Liver (tissue), 8 donors: ENCODE measurements at regions not wholly inside any gene's neighbourhood (a gene's known extent, or its start where the extent isn't known, plus 50 kb on each side); places are given as distances from the start of the nearest gene placed in this dataset.

Experiments used
- DNase-seq: peaks from one replicate; pipeline ENCODE4 v3.0.0-alpha.2; 2017; ENCODE audit warnings: low spot score
- H3K27ac ChIP-seq, 2 donors: one replicate each; pipeline ENCODE4 v1.7.0; 2013; ENCODE audit warnings: inconsistent platforms in 2 of 2, low read length in 2 of 2, control low read depth in 1 of 2, low read depth in 1 of 2, mild to moderate bottlenecking in 1 of 2
- H3K27me3 ChIP-seq, 4 donors: one replicate each; pipeline versions ENCODE4 v1.6.1 to v1.7.0; 2013; ENCODE audit warnings: low read length in 3 of 4, inconsistent platforms in 1 of 4, mild to moderate bottlenecking in 1 of 4, moderate library complexity in 1 of 4; ENCODE audit not compliant: control insufficient read depth in 4 of 4, insufficient read depth in 4 of 4
- H3K36me3 ChIP-seq, 4 donors: one replicate each; pipeline versions ENCODE4 v1.6.1 to v1.7.0; 2013; ENCODE audit warnings: low read length in 3 of 4, mild to moderate bottlenecking in 3 of 4, low read depth in 1 of 4, moderate library complexity in 1 of 4; ENCODE audit not compliant: control insufficient read depth in 4 of 4, insufficient read depth in 3 of 4
- H3K4me1 ChIP-seq, 4 donors: one replicate each; pipeline versions ENCODE4 v1.6.1 to v1.7.0; 2013; ENCODE audit warnings: low read length in 3 of 4, mild to moderate bottlenecking in 3 of 4, moderate library complexity in 1 of 4; ENCODE audit not compliant: control insufficient read depth in 4 of 4, insufficient read depth in 4 of 4
- H3K4me3 ChIP-seq, 3 donors: one replicate each; pipeline versions ENCODE4 v1.6.1 to v1.7.0; 2013; ENCODE audit warnings: low read length in 3 of 3, control low read depth in 1 of 3, low read depth in 1 of 3, mild to moderate bottlenecking in 1 of 3
- H3K9ac ChIP-seq, 2 donors: one replicate each; pipeline ENCODE4 v1.7.0; 2013; ENCODE audit warnings: low read length in 2 of 2, mild to moderate bottlenecking in 2 of 2, moderate library complexity in 2 of 2, control low read depth in 1 of 2, low read depth in 1 of 2
- H3K9me3 ChIP-seq, 4 donors: one replicate each; pipeline versions ENCODE4 v1.6.1 to v1.7.0; 2013; ENCODE audit warnings: low read length in 3 of 4; ENCODE audit not compliant: control insufficient read depth in 4 of 4
- ATF3 ChIP-seq: IDR thresholded peaks from 2 replicates; pipeline ENCODE4 v1.6.1; 2016; ENCODE audit warnings: antibody characterized with exemption
- CTCF ChIP-seq: fragments of 150-350 bp; IDR thresholded peaks from 2 replicates; pipeline ENCODE4 v1.5.1; 2017; ENCODE audit warnings: improper control_type of control experiment, low read depth, low read length; ENCODE audit not compliant: missing input control
- EGR1 ChIP-seq, 2 donors: IDR thresholded peaks; 2 replicates each; pipeline ENCODE4 v1.6.1; 2016 to 2018; ENCODE audit warnings: antibody characterized with exemption in 2 of 2, low read depth in 2 of 2
- FOXA1 ChIP-seq: IDR thresholded peaks from 2 replicates; pipeline ENCODE4 v1.6.1; 2016; ENCODE audit warnings: antibody characterized with exemption
- FOXA2 ChIP-seq: IDR thresholded peaks from 2 replicates; pipeline ENCODE4 v1.6.1; 2016; ENCODE audit warnings: antibody characterized with exemption
- GABPA ChIP-seq, 2 donors: IDR thresholded peaks in 1 of 2; conservative IDR thresholded peaks in 1 of 2; 2 replicates each; pipeline ENCODE4 v1.6.1; 2016; ENCODE audit warnings: antibody characterized with exemption in 2 of 2, mild to moderate bottlenecking in 1 of 2, moderate library complexity in 1 of 2
- HNF4A ChIP-seq, 2 donors: conservative IDR thresholded peaks; 2 replicates each; pipeline ENCODE4 v1.6.1; 2016; ENCODE audit warnings: antibody characterized with exemption in 2 of 2, mild to moderate bottlenecking in 2 of 2
- HNF4G ChIP-seq: IDR thresholded peaks from 2 replicates; pipeline ENCODE4 v1.6.1; 2016; ENCODE audit warnings: antibody characterized with exemption
- JUND ChIP-seq, 2 donors: IDR thresholded peaks; 2 replicates each; pipeline ENCODE4 v1.6.1; 2016; ENCODE audit warnings: antibody characterized with exemption in 2 of 2
- MAX ChIP-seq: IDR thresholded peaks from 2 replicates; pipeline ENCODE4 v1.6.1; 2016; ENCODE audit warnings: antibody characterized with exemption
- NR2F2 ChIP-seq: IDR thresholded peaks from 2 replicates; pipeline ENCODE4 v1.6.1; 2016; ENCODE audit warnings: antibody characterized with exemption
- RAD21 ChIP-seq, 2 donors: IDR thresholded peaks; 2 replicates each; pipeline ENCODE4 v1.6.1; 2016; ENCODE audit warnings: antibody characterized with exemption in 2 of 2, mild to moderate bottlenecking in 2 of 2
- REST ChIP-seq: IDR thresholded peaks from 2 replicates; pipeline ENCODE4 v1.6.1; 2016; ENCODE audit warnings: antibody characterized with exemption, mild to moderate bottlenecking
- RXRA ChIP-seq, 2 donors: IDR thresholded peaks; 2 replicates each; pipeline ENCODE4 v1.6.1; 2017 to 2018; ENCODE audit warnings: antibody characterized with exemption in 2 of 2, mild to moderate bottlenecking in 1 of 2
- TAF1 ChIP-seq: conservative IDR thresholded peaks from 2 replicates; pipeline ENCODE4 v1.6.1; 2016; ENCODE audit warnings: antibody characterized with exemption, mild to moderate bottlenecking
- YY1 ChIP-seq: IDR thresholded peaks from 2 replicates; pipeline ENCODE4 v1.6.1; 2016; ENCODE audit warnings: antibody characterized with exemption, mild to moderate bottlenecking
- ZBTB33 ChIP-seq: IDR thresholded peaks from 2 replicates; pipeline ENCODE4 v1.6.1; 2016; ENCODE audit warnings: antibody characterized with exemption
- WGBS: extraction: QIAGEN DNeasy Blood & Tissue Kit; methylation state at CpG from one replicate; pipeline ENCODE4 v1.1.7; 2013; 5-methylcytosine and 5-hydroxymethylcytosine counted together
- donor health status: healthy.
- donor health status: healthy.
- donor health status: healthy.
- donor health status: healthy.
- donor health status: healthy.

GRCh38 chr6:28741363-28741762, 182.4 kb downstream of the TRIM27 start:
- Histone ChIP-seq H3K27ac (no peak overlapping the region), H3K4me3 (no peak overlapping the region), H3K9me3 (peaks cover 2 to 7% (median 4%) of the 10 kb centered on the region in 4 donors), H3K4me1 (peaks cover 0 to 1% (median 0%) of the 10 kb centered on the region in 4 donors), H3K9ac (no peak overlapping the region), H3K27me3 (peaks cover 0 to 16% (median 9%) of the 10 kb centered on the region in 4 donors), H3K36me3 (no peaks in the 10 kb centered on the region)
- DNase-seq: no peak
- 41% methylated on average over 3 of the region's 3 CpGs for WGBS
- TF ChIP-seq JUND (IDR thresholded peaks at IDR 0.05) (no peak), YY1 (no peak)

GRCh38 chr6:28742668-28743270, 181.0 kb downstream of the TRIM27 start:
- Histone ChIP-seq H3K9ac (no peak overlapping the region), H3K4me1 (peaks cover 0 to 1% (median 0%) of the 10 kb centered on the region in 4 donors), H3K4me3 (no peak overlapping the region), H3K9me3 (peaks cover under 1 to 6% (median 3%) of the 10 kb centered on the region in 4 donors), H3K27ac (no peak overlapping the region), H3K36me3 (no peaks in the 10 kb centered on the region), H3K27me3 (peaks cover 0 to 19% (median 4%) of the 10 kb centered on the region in 4 donors)
- 6% methylated on average over 19 of the region's 19 CpGs for WGBS
- no peak for DNase-seq
- TF ChIP-seq CTCF (no peak), MAX (no peak), GABPA (IDR thresholded peaks at IDR 0.05 in 1 of 2, conservative IDR thresholded peaks at IDR 0.05 in 1 of 2) (no peak), ATF3 (no peak), ZBTB33 (no peak), YY1 (no peak), JUND (IDR thresholded peaks at IDR 0.05) (no peak), REST (no peak), TAF1 (no peak), FOXA2 (no peak), NR2F2 (no peak), FOXA1 (no peak), HNF4G (no peak), RXRA (IDR thresholded peaks at IDR 0.05) (no peak), RAD21 (IDR thresholded peaks at IDR 0.05) (no peak), HNF4A (conservative IDR thresholded peaks at IDR 0.05) (no peak), EGR1 (IDR thresholded peaks at IDR 0.05; ENCODE audit: low read depth in 2 of 2) (no peak)
